H9 (cell line): ENCODE measurements at regions not wholly inside any gene's neighbourhood (a gene's known extent, or its start where the extent isn't known, plus 50 kb on each side); places are given as distances from the start of the nearest gene placed in this dataset.

Experiments
- DNase-seq: peaks from one replicate; pipeline ENCODE4 v3.0.0-alpha.2; 2017
- H2AFZ ChIP-seq: one replicate; pipeline ENCODE4 v1.6.1; 2013; ENCODE audit warnings: mild to moderate bottlenecking, low read length, control low read depth, moderate library complexity
- H2AK5ac ChIP-seq: 2 replicates; pipeline ENCODE4 v1.6.1; 2013; ENCODE audit warnings: low read length, control low read depth, mixed read lengths; ENCODE audit not compliant: insufficient read length
- H2BK120ac ChIP-seq: one replicate; pipeline ENCODE4 v1.6.1; 2013; ENCODE audit warnings: low read depth, mild to moderate bottlenecking, low read length, control low read depth, inconsistent platforms; ENCODE audit not compliant: poor library complexity, severe bottlenecking
- H2BK12ac ChIP-seq: 2 replicates; pipeline ENCODE4 v1.6.1; 2013; ENCODE audit warnings: low read length, control low read depth, mixed read lengths, low read depth; ENCODE audit not compliant: insufficient read length
- H2BK15ac ChIP-seq: 2 replicates; pipeline ENCODE4 v1.6.1; 2013; ENCODE audit warnings: low read depth, low read length, control low read depth
- H2BK20ac ChIP-seq: one replicate; pipeline ENCODE4 v1.6.1; 2013; ENCODE audit warnings: low read depth, mild to moderate bottlenecking, low read length, control low read depth, inconsistent platforms; ENCODE audit not compliant: poor library complexity, severe bottlenecking
- H2BK5ac ChIP-seq: 2 replicates; pipeline ENCODE4 v1.6.1; 2013; ENCODE audit warnings: low read length, control low read depth, mixed read lengths; ENCODE audit not compliant: insufficient read length
- H3K14ac ChIP-seq: 2 replicates; pipeline ENCODE4 v1.6.1; 2013; ENCODE audit warnings: low read length, control low read depth; ENCODE audit not compliant: insufficient read depth
- H3K18ac ChIP-seq: 2 replicates; pipeline ENCODE4 v1.6.1; 2013; ENCODE audit warnings: low read depth, mild to moderate bottlenecking, mixed read lengths, low read length, control low read depth; ENCODE audit not compliant: insufficient read length
- H3K23ac ChIP-seq: 2 replicates; pipeline ENCODE4 v1.6.1; 2013; ENCODE audit warnings: low read length, control low read depth, mixed read lengths, low read depth; ENCODE audit not compliant: insufficient read length
- H3K23me2 ChIP-seq: 2 replicates; pipeline ENCODE4 v1.6.1; 2013; ENCODE audit warnings: low read depth, mild to moderate bottlenecking, mixed read lengths, low read length, control low read depth; ENCODE audit not compliant: insufficient read length, poor library complexity, severe bottlenecking
- H3K27ac ChIP-seq: 2 replicates; pipeline ENCODE4 v1.5.1; 2013; ENCODE audit warnings: low read length, control low read depth, mixed read lengths, low read depth; ENCODE audit not compliant: insufficient read length
- H3K27me3 ChIP-seq: 2 replicates; pipeline ENCODE4 v1.6.1; 2013; ENCODE audit warnings: low read length, control low read depth, inconsistent platforms; ENCODE audit not compliant: insufficient read depth
- H3K4ac ChIP-seq: 2 replicates; pipeline ENCODE4 v1.6.1; 2013; ENCODE audit warnings: low read depth, mild to moderate bottlenecking, control low read depth, inconsistent platforms, low read length, moderate library complexity
- H3K4me1 ChIP-seq: 2 replicates; pipeline ENCODE4 v1.6.1; 2013; ENCODE audit warnings: low read length, control low read depth, inconsistent platforms; ENCODE audit not compliant: insufficient read depth
- H3K4me2 ChIP-seq: 2 replicates; pipeline ENCODE4 v1.6.1; 2013; ENCODE audit warnings: low read length, control low read depth, mixed read lengths; ENCODE audit not compliant: insufficient read length, insufficient read depth
- H3K56ac ChIP-seq: 2 replicates; pipeline ENCODE4 v1.6.1; 2013; ENCODE audit warnings: low read depth, mild to moderate bottlenecking, mixed read lengths, low read length, control low read depth; ENCODE audit not compliant: insufficient read length
- H3K79me1 ChIP-seq: 2 replicates; pipeline ENCODE4 v1.6.1; 2013; ENCODE audit warnings: low read depth, mild to moderate bottlenecking, moderate library complexity, low read length, control low read depth, inconsistent platforms; ENCODE audit not compliant: insufficient read depth, poor library complexity, severe bottlenecking
- H3K79me2 ChIP-seq: 2 replicates; pipeline ENCODE4 v1.6.1; 2013; ENCODE audit warnings: low read length, control low read depth, inconsistent platforms; ENCODE audit not compliant: insufficient read depth
- H3K9ac ChIP-seq: 2 replicates; pipeline ENCODE4 v1.6.1; 2013; ENCODE audit warnings: low read length, control low read depth, mixed read lengths; ENCODE audit not compliant: insufficient read length; ENCODE audit errors: extremely low read depth
- H3K9me3 ChIP-seq: one replicate; pipeline ENCODE4 v1.6.1; 2013; ENCODE audit warnings: low read depth, low read length, inconsistent platforms; ENCODE audit not compliant: control insufficient read depth
- H3T11ph ChIP-seq: one replicate; pipeline ENCODE4 v1.6.1; 2013; ENCODE audit warnings: mild to moderate bottlenecking, low read length, control low read depth, inconsistent platforms
- H4K20me1 ChIP-seq: one replicate; pipeline ENCODE4 v1.6.1; 2013; ENCODE audit not compliant: control insufficient read depth, insufficient read length, insufficient read depth
- H4K5ac ChIP-seq: 2 replicates; pipeline ENCODE4 v1.6.1; 2013; ENCODE audit warnings: low read depth, mild to moderate bottlenecking, mixed read lengths, low read length, control low read depth; ENCODE audit not compliant: insufficient read length
- H4K8ac ChIP-seq: replicated peaks from 2 replicates; pipeline ENCODE4 v1.6.1; 2013; ENCODE audit warnings: low read length, control low read depth, mixed read lengths, low read depth; ENCODE audit not compliant: insufficient read length
- H4K91ac ChIP-seq: 2 replicates; pipeline ENCODE4 v1.6.1; 2013; ENCODE audit warnings: low read depth, mild to moderate bottlenecking, moderate library complexity, mixed read lengths, low read length, control low read depth; ENCODE audit not compliant: insufficient read length
- H3K27ac Mint-ChIP-seq, 3 experiments: 2 replicates in 2 of 3; 3 replicates in 1 of 3; pipeline ENCODE4 v1.8.0; 2020 to 2021; ENCODE audit warnings: mixed read lengths in 3 of 3, mild to moderate bottlenecking in 1 of 3, moderate library complexity in 1 of 3
- H3K27me3 Mint-ChIP-seq: 2 replicates; pipeline ENCODE4 v1.8.0; 2021; ENCODE audit warnings: low read depth, mild to moderate bottlenecking, moderate library complexity, mixed read lengths
- H3K36me3 Mint-ChIP-seq, 3 experiments: 2 replicates in 2 of 3; 3 replicates in 1 of 3; pipeline ENCODE4 v1.8.0; 2020 to 2021; ENCODE audit warnings: low read depth in 3 of 3, mixed read lengths in 3 of 3; ENCODE audit not compliant: insufficient read depth in 1 of 3
- H3K4me1 Mint-ChIP-seq, 2 experiments: 2 replicates each; pipeline ENCODE4 v1.8.0; 2020; ENCODE audit warnings: mixed read lengths in 2 of 2
- H3K4me3 Mint-ChIP-seq, 2 experiments: 2 replicates in 1 of 2; 3 replicates in 1 of 2; pipeline ENCODE4 v1.8.0; 2020 to 2021; ENCODE audit warnings: mild to moderate bottlenecking in 2 of 2, mixed read lengths in 2 of 2, moderate library complexity in 1 of 2
- H3K9me3 Mint-ChIP-seq, 2 experiments: 2 replicates in 1 of 2; 3 replicates in 1 of 2; pipeline ENCODE4 v1.8.0; 2020; ENCODE audit warnings: mild to moderate bottlenecking in 2 of 2, mixed read lengths in 2 of 2, moderate library complexity in 1 of 2
- CTCF ChIP-seq: fragments of 200-600 bp; sonication (generic); conservative IDR thresholded peaks from 3 replicates; pipeline ENCODE4 v1.8.0; 2021; ENCODE audit warnings: antibody characterized with exemption, mild to moderate bottlenecking
- WGBS: extraction: QIAGEN DNeasy Blood & Tissue Kit; methylation state at CpG from one replicate; pipeline ENCODE4 v1.1.7; 2013; ENCODE audit warnings: missing lambda C conversion rate, low lambda C conversion rate, mixed read lengths; ENCODE audit not compliant: insufficient read length; ENCODE audit errors: extremely low coverage; 5-methylcytosine and 5-hydroxymethylcytosine counted together

GRCh38 chr5:171721464-171721863 lies 64.2 kb upstream of the SMIM23 start:
- Histone ChIP-seq H2BK12ac (no peak overlapping the region), H4K20me1 (no peaks in the 10 kb centered on the region), H3K9me3 (no peaks in the 10 kb centered on the region), H2AFZ (no peak overlapping the region), H3K23ac (no peak overlapping the region), H3K18ac (no peak overlapping the region), H2BK5ac (no peak overlapping the region), H2BK20ac (no peak overlapping the region), H4K8ac (no peak overlapping the region), H2BK15ac (no peak overlapping the region), H3K4me2 (no peak overlapping the region), H3K14ac (no peak overlapping the region), H4K5ac (no peak overlapping the region), H2BK120ac (no peak overlapping the region), H3T11ph (no peak overlapping the region), H3K79me2 (no peaks in the 10 kb centered on the region), H3K4ac (no peak overlapping the region), H3K27ac (no peak overlapping the region), H3K23me2 (no peaks in the 10 kb centered on the region), H3K27me3 (no peaks in the 10 kb centered on the region), H4K91ac (no peak overlapping the region), H3K56ac (no peak overlapping the region), H3K9ac (no peak overlapping the region), H3K79me1 (no peaks in the 10 kb centered on the region), H2AK5ac (no peak overlapping the region), H3K4me1 (peaks cover 4% of the 10 kb centered on the region)
- WGBS: no CpG with 5 or more reads among the region's 5 CpGs
- Mint-ChIP-seq H3K4me3 (no peak overlapping the region), H3K27ac (no peak overlapping the region), H3K36me3 (no peaks in the 10 kb centered on the region), H3K9me3 (peaks cover under 1 to 1% of the 10 kb centered on the region in 2 experiments; a peak in 3 of 5 replicates), H3K27me3 (peaks cover 11% of the 10 kb centered on the region), H3K4me1 (peaks cover 14 to 18% of the 10 kb centered on the region in 2 experiments)
- no peak for TF ChIP-seq CTCF
- DNase-seq: no peak
